IMR-90 (cell line): ENCODE measurements at regions not wholly inside any gene's neighbourhood (a gene's known extent, or its start where the extent isn't known, plus 50 kb on each side); places are given as distances from the start of the nearest gene placed in this dataset.
A peak's percentile ranks its signal among the peaks of the same experiment; 100 is the strongest.

ENCODE experiments used
- ATAC-seq: fragments of 200-7000 bp; cut with Tn5 transposase; 2 replicates; pipeline ENCODE4 v1.9.1; 2020; ENCODE audit warnings: low read depth, mild to moderate bottlenecking, moderate library complexity
- BruUV-seq: library from RNA; stranded (reverse); fragments of 400-500 nt; replicated peaks from 2 replicates; lab custom pipeline; 2021; lab: Mats Ljungman, UMichigan
- CTCF ChIA-PET: fragments of 300-600 bp; formaldehyde crosslinking; extraction: SDS; loops from one replicate; lab custom pipeline; 2021; ENCODE audit warnings: antibody characterized with exemption; lab: Yijun Ruan, JAX
- POLR2A ChIA-PET: fragments of 300-600 bp; sonication (Branson Sonifier 250); formaldehyde crosslinking; loops from one replicate; lab custom pipeline; 2022; ENCODE audit warnings: antibody characterized with exemption; ENCODE audit not compliant: unreplicated experiment; lab: Charles Lee
- DNase-seq: peaks from one replicate; pipeline ENCODE4 v3.0.0; 2013
- H2AFZ ChIP-seq: replicated peaks from 2 replicates; pipeline ENCODE3; 2013; ENCODE audit warnings: low read length, mild to moderate bottlenecking; ENCODE audit not compliant: poor library complexity
- H2AK5ac ChIP-seq: 2 replicates; pipeline ENCODE4 v1.6.1; 2013; ENCODE audit warnings: low read depth, low read length, inconsistent platforms
- H2AK9ac ChIP-seq: replicated peaks from 2 replicates; pipeline ENCODE3; 2013; ENCODE audit warnings: mild to moderate bottlenecking, low read depth, low read length, moderate library complexity; ENCODE audit not compliant: poor library complexity
- H2BK120ac ChIP-seq: 2 replicates; pipeline ENCODE4 v1.6.1; 2013; ENCODE audit warnings: low read depth, low read length, inconsistent platforms
- H2BK15ac ChIP-seq: 3 replicates; pipeline ENCODE4 v1.6.1; 2013; ENCODE audit warnings: low read depth, low read length, inconsistent platforms
- H2BK20ac ChIP-seq: 2 replicates; pipeline ENCODE4 v1.6.1; 2013; ENCODE audit warnings: low read depth, mild to moderate bottlenecking, inconsistent platforms, low read length, moderate library complexity
- H2BK5ac ChIP-seq: 2 replicates; pipeline ENCODE4 v1.6.1; 2013; ENCODE audit warnings: mild to moderate bottlenecking, low read depth, low read length, inconsistent platforms; ENCODE audit not compliant: poor library complexity, severe bottlenecking
- H3K14ac ChIP-seq: replicated peaks from 2 replicates; pipeline ENCODE4 v1.6.1; 2013; ENCODE audit warnings: low read depth, low read length, inconsistent platforms
- H3K18ac ChIP-seq: 2 replicates; pipeline ENCODE4 v1.6.1; 2013; ENCODE audit warnings: low read depth, low read length, control low read depth
- H3K23ac ChIP-seq: 2 replicates; pipeline ENCODE4 v1.6.1; 2013; ENCODE audit warnings: low read depth, low read length, inconsistent platforms
- H3K27ac ChIP-seq: 2 replicates; pipeline ENCODE4 v1.5.1; 2013; ENCODE audit warnings: mild to moderate bottlenecking, control low read depth, low read length; ENCODE audit not compliant: insufficient read depth
- H3K27me3 ChIP-seq: 2 replicates; pipeline ENCODE4 v1.6.1; 2013; ENCODE audit warnings: low read length; ENCODE audit not compliant: control insufficient read depth, insufficient read depth
- H3K36me3 ChIP-seq: 2 replicates; pipeline ENCODE4 v1.6.1; 2013; ENCODE audit warnings: low read length, mixed read lengths; ENCODE audit not compliant: control insufficient read depth, insufficient read depth
- H3K4ac ChIP-seq: 2 replicates; pipeline ENCODE4 v1.6.1; 2013; ENCODE audit warnings: low read depth, low read length, inconsistent platforms
- H3K4me1 ChIP-seq: 2 replicates; pipeline ENCODE4 v1.6.1; 2013; ENCODE audit warnings: low read length, mixed read lengths; ENCODE audit not compliant: control insufficient read depth, insufficient read depth
- H3K4me2 ChIP-seq: 2 replicates; pipeline ENCODE4 v1.6.1; 2013; ENCODE audit warnings: low read depth, mild to moderate bottlenecking, control low read depth, low read length, moderate library complexity
- H3K4me3 ChIP-seq: 2 replicates; pipeline ENCODE4 v1.5.1; 2013; ENCODE audit warnings: low read depth, mild to moderate bottlenecking, control low read depth, low read length, moderate library complexity; ENCODE audit not compliant: insufficient read depth
- H3K56ac ChIP-seq: 2 replicates; pipeline ENCODE4 v1.6.1; 2013; ENCODE audit warnings: low read length, inconsistent platforms; ENCODE audit not compliant: insufficient read depth; ENCODE audit errors: extremely low read depth
- H3K79me1 ChIP-seq, 2 experiments: 2 replicates each; pipeline ENCODE4 v1.6.1; 2013; ENCODE audit warnings: low read length in 2 of 2, inconsistent platforms in 1 of 2, low read depth in 1 of 2
- H3K9ac ChIP-seq: 2 replicates; pipeline ENCODE4 v1.6.1; 2013; ENCODE audit warnings: low read depth, low read length, control low read depth
- H3K9me1 ChIP-seq: 2 replicates; pipeline ENCODE4 v1.6.1; 2013; ENCODE audit warnings: low read length, inconsistent platforms; ENCODE audit not compliant: insufficient read depth
- H3K9me3 ChIP-seq: 2 replicates; pipeline ENCODE4 v1.6.1; 2013; ENCODE audit warnings: low read length; ENCODE audit not compliant: control insufficient read depth, insufficient read depth
- H4K20me1 ChIP-seq: 2 replicates; pipeline ENCODE4 v1.6.1; 2013; ENCODE audit warnings: low read length, inconsistent platforms; ENCODE audit not compliant: insufficient read depth
- H4K5ac ChIP-seq: 2 replicates; pipeline ENCODE4 v1.6.1; 2013; ENCODE audit warnings: mild to moderate bottlenecking, low read depth, low read length, control low read depth
- H4K8ac ChIP-seq, 2 experiments: 2 replicates each; pipeline ENCODE4 v1.6.1; 2013; ENCODE audit warnings: low read depth in 2 of 2, low read length in 2 of 2, control low read depth in 1 of 2, inconsistent platforms in 1 of 2
- H4K91ac ChIP-seq: 2 replicates; pipeline ENCODE4 v1.6.1; 2013; ENCODE audit warnings: low read depth, low read length, inconsistent platforms; ENCODE audit not compliant: insufficient read depth
- MAFK ChIP-seq: IDR thresholded peaks from 2 replicates; pipeline ENCODE4 v1.6.1; 2012; ENCODE audit warnings: low read depth, low read length, improper control_type of control experiment
- MXI1 ChIP-seq: IDR thresholded peaks from 2 replicates; pipeline ENCODE4 v1.6.1; 2012; ENCODE audit warnings: low read depth, mild to moderate bottlenecking, low read length, moderate library complexity, borderline replicate concordance
- RAD21 ChIP-seq: IDR thresholded peaks from 2 replicates; pipeline ENCODE4 v1.6.1; 2012; ENCODE audit warnings: low read length, improper control_type of control experiment
- RCOR1 ChIP-seq: IDR thresholded peaks from 2 replicates; pipeline ENCODE4 v1.6.1; 2012; ENCODE audit warnings: mild to moderate bottlenecking, low read length, improper control_type of control experiment; ENCODE audit not compliant: insufficient replicate concordance
- WGBS, 2 experiments: methylation state at CpG; one replicate each; pipeline versions ENCODE4 v1.1.5 to v1.1.7; 2013; ENCODE audit warnings: missing lambda C conversion rate in 2 of 2; ENCODE audit not compliant: insufficient read length in 1 of 2; ENCODE audit errors: extremely low coverage in 2 of 2; 5-methylcytosine and 5-hydroxymethylcytosine counted together
- dilution Hi-C: fragments of 300-500 bp; cut with HindIII; formaldehyde crosslinking; loops from one replicate; pipeline ENCODE4 v1.14.3; 2018; ENCODE audit warnings: low sequenced_read_pairs; ENCODE audit not compliant: unreplicated experiment
- in situ Hi-C: fragments of 300-500 bp; cut with MboI; formaldehyde crosslinking; loops from 3 replicates; pipeline ENCODE4 v1.14.3; 2019; ENCODE audit warnings: low sequenced_read_pairs, inconsistent platforms, mixed read lengths
- intact Hi-C: fragments of 100-400 bp; cut with micrococcal nuclease; formaldehyde crosslinking; loops from 2 replicates; pipeline ENCODE4 v1.10.0; 2022

DNA sequence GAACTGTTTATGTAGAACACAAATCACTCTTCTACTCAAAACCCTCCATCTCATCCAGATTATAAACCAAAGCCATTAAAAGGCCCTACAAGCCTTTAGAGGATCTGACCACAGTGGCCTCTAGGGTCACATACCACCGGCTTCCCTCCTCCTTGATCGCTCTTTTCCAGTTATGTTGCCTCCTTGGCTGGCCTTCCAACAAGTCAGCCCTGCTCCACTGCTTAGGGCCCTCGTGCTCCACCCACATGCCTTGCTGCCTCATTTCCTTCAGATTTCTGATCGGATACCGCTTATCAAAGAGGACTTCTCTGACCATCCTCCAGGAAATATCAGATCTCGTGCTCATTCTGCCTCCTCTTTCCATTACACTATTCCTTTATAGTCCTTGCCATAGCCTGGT lies 139.4 kb upstream of the RAI14 start:
- H3K36me3 ChIP-seq, result no peaks in the 10 kb centered on the region
- ATAC-seq, result no peak
- H3K14ac ChIP-seq, result peak overlapping the region; percentile 36; the same call in 1 of the 2 replicates
- peak overlapping the region; percentile 73 for H4K91ac ChIP-seq
- DNase-seq, result no peak
- peaks cover 0 to 7% of the 10 kb centered on the region in 2 experiments; a peak in 2 of 4 replicates for H3K79me1 ChIP-seq
- H3K9me1 ChIP-seq, result peaks cover 8% of the 10 kb centered on the region; the same call in 1 of the 2 replicates
- intact Hi-C loops, result no loop called here
- H2BK20ac ChIP-seq, result peak overlapping the region; percentile 87
- H3K27me3 ChIP-seq, result no peaks in the 10 kb centered on the region
- ChIA-PET CTCF (interaction anchor here (0.6 to 0.8 kb wide), 2 partner anchors 30 to 233 kb away, joined by 3 read pairs; no protein-coding TSS in a partner anchor), POLR2A (no interaction called here)
- H2AK9ac ChIP-seq, result peak overlapping the region; percentile 86
- H3K27ac ChIP-seq, result no peak overlapping the region
- peak overlapping the region; percentile 82 for H2BK120ac ChIP-seq
- H2BK15ac ChIP-seq, result peak overlapping the region; percentile 95; the same call in 2 of the 3 replicates
- H2AFZ ChIP-seq, result no peak overlapping the region
- H3K9ac ChIP-seq, result no peak overlapping the region
- peak overlapping the region; percentile 21 for H2BK5ac ChIP-seq
- TF ChIP-seq MAFK, result no peak
- no peak for TF ChIP-seq RCOR1
- TF ChIP-seq MXI1, result no peak
- no peak for TF ChIP-seq RAD21
- no peaks in the 10 kb centered on the region for H3K9me3 ChIP-seq
- peaks cover 8% of the 10 kb centered on the region for H3K4me1 ChIP-seq
- H3K23ac ChIP-seq, result peak overlapping the region; percentile 29; the same call in 1 of the 2 replicates
- WGBS, 2 experiments, result 86% methylated on average over 5 of the region's 6 CpGs; no CpG with 5 or more reads in 1 of the 2 experiments
- no peaks in the 10 kb centered on the region for H4K20me1 ChIP-seq
- dilution Hi-C loops, result no loop called here
- H3K4ac ChIP-seq, result peak overlapping the region; percentile 82
- H3K56ac ChIP-seq, result no peak overlapping the region
- in situ Hi-C loops, result no loop called here
- H4K8ac ChIP-seq, result peak overlapping the region in 1 of 2 experiments; percentile 69; a peak in 2 of 4 replicates
- peak overlapping the region; percentile 84; the same call in 1 of the 2 replicates for H2AK5ac ChIP-seq
- no peak overlapping the region for H3K4me3 ChIP-seq
- peak overlapping the region; percentile 49; the same call in 1 of the 2 replicates for H4K5ac ChIP-seq
- H3K18ac ChIP-seq, result peak overlapping the region; percentile 24; the same call in 1 of the 2 replicates
- BruUV-seq, result no TSS peak
- H3K4me2 ChIP-seq, result no peak overlapping the region
